HG02610 (cell line): ENCODE measurements at regions not wholly inside any gene's neighbourhood (a gene's known extent, or its start where the extent isn't known, plus 50 kb on each side); places are given as distances from the start of the nearest gene placed in this dataset.
"Not testable (repeated sequence)": the region's sequence is repeated elsewhere in the genome, so short reads cannot be mapped to it uniquely, and the experiment has no call there.

Source experiments
- ATAC-seq: cut with Tn5 transposase; IDR thresholded peaks from one replicate; pipeline ENCODE4 v1.9.1; 2021; ENCODE audit warnings: mild to moderate bottlenecking, moderate library complexity; ENCODE audit not compliant: unreplicated experiment

GRCh38 chr15:67943475-67943874 is 103.6 kb upstream of the RNU6-1 start:
- ATAC-seq: no peak

- ATAC-seq: no peak
Measured at GRCh38 chr15:67944010-67944641, 104.3 kb upstream of the RNU6-1 start.

DNA sequence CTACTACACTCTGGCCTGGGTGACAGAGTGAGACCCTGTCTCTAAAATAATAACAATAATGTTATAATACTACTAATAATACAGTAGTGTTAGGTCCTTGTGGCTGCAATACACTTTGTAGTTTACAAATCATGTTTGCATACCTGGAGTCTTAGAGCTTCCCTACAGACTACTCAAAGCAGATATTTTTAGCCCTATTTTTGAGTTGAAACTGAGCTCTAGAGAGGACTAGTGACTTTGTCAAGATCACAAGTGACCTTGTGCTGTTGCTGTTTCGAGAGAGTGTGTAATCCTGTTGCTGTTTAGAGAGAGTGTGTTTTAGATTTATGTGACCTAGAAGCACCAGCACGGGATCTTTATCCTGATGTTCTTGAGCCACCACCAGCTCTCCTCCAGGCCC is 105.3 kb upstream of the RNU6-1 start:
- no peak for ATAC-seq

DNA sequence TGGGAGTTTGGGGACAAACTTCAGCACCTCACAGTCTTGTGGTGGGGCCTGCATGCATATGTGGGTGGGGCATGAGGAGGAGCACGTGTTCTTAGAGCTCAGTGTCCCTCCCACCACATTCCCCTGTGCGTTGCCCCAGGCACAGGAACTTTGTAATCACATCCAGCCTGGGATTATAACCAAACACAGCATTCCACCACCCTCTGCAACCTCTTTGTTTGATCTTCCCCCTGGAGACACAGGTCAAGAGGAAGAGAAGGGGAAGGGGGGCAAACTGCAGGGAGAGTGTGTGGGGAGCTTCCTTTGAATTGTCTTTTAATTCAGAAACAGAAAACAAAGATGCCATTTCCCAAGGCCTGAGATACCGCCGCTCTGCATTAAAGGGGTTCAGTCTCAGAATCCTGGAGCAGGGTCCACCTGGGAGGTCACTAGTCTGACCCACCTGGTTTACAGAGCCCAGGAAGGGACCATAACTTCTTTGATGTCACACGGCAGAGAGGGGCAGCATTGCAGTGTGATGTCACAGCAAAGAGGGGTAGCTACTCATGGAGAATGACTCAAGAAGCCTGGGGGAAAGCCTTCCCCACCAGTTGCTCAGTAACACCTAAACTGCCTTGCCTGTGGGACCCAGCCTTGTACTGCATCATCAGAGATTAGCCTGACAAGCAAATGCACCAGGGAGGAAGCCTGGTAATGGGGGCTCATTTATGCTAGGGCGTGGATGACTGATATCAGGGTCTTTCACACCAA is 106.3 kb upstream of the RNU6-1 start:
- no peak for ATAC-seq

DNA sequence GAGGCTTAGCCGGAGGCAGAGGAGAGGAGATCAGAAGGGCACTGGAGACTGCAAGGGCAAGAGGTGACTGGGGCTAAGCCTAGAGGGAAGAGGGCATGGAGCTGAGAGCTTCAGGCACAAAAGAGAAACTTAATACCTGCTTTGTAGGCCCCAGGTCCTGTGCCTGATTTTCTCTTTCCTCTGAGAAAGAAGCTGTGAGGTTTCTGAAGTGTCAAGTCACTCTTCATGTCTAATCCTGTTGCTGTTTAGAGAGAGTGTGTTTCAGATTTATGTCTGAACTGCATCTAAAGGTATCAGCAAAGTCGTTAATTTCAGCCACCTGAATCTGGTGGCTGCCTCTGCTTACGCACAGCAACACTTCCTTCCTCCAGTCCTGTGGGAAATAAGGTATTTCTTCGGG is 106.9 kb upstream of the RNU6-1 start:
- ATAC-seq: no peak

DNA sequence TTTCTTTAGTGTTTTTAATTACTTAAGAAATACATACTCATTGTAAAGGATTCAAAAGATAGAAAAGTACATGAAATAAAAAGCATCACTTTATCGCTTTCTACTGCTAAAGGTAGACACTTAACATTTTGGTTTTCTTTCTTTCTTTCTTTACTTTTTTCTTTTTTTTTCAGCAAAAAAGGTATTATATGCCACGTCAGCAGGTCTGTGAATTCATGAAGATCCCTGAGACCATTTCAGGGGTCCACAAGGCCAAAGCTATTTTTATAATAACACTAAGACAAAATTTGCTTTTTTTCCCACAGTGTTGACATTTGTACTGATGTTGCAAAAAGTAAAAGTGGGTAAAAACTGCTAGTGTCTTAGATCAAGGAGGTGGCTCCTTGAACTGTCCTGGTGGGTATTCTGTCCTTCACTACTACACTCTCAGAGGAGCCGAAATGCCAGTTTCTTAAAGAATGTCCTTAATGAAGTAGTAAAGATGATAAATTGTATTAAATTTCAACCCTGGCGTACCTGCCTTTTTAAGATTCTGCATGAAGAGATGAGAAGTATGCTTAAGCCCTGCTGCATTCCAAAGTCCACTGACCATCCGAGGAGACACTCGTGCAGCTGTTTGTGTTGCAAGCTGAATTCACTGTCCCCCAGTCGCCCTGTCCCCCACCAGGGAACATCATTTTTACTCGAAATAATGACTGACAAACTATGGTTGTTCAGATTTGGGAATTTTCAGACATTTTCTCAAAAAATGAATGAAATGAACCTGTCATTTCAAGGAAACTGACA is 106.7 kb upstream of the PIAS1 start:
- no peak for ATAC-seq

GRCh38 chr15:67948215-67948614 is 105.9 kb upstream of the PIAS1 start:
- no peak for ATAC-seq

- not testable (repeated sequence) for ATAC-seq
Measured at GRCh38 chr15:67951187-67951586, 102.9 kb upstream of the PIAS1 start.

GRCh38 chr15:67953299-67953698 is 100.8 kb upstream of the PIAS1 start:
- no peak for ATAC-seq

- no peak for ATAC-seq
Measured at GRCh38 chr15:67955252-67955651, 98.9 kb upstream of the PIAS1 start.

DNA sequence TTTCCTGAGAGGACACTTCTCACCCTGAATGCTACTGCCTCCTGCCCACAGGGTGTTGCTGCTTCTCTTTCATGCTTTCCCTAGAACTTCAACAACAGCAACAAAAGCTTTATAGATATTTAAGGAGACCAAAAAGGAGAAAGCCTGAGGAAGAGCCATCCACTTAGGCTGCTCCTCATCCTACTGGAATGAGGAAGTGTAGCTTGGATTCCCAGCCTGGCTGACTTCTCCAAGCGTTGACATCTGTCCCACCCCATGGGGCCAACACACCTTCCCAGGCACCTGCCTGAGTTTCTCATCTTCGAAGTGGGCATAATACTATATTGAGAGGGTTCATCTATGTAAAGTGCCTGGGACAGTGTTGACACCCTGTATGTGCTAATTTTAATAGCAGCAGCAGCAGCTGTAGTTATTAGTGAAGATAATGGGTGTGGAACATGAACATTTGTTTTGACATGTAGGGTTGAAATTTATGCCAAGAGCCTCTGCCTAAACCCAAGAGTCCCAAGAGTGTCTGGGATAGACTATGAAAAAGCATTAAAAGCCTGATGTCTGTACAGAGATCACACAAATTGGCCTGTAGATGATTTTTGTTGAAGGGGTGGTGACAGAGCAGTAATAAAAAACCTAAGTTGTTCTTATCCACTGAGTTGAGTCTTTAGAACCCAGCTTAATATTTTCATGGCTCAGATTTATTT is 96.5 kb upstream of the PIAS1 start:
- ATAC-seq: no peak

DNA sequence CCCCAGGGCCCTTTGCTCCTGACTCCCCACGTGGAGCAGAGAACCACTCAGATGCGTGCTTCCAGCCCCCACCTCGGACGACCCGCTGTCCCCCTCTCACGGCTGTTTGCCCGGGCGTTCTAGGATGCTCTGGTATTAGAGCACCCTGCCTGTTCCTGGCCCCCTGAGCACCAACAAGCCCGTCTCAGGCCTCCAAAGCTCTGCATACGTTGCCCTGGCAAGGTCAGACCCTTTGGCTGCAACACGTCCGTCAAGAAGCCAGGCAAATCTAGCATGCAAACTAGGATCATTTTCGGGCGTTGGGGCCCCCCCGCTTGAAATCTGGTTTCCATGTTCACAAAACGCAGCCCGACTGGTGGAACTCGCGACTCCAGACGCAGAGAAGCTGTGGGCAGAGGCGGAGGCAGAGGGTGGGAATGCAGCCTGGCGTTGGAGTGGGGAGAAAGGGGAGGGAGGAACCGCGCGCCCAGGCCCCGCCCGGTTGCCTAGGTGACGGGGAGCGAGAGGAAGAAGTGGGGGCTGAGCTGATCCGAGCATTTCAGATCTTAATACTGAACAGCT is 86.2 kb upstream of the PIAS1 start:
- peak; percentile 62 for ATAC-seq

- no peak for ATAC-seq
Measured at GRCh38 chr15:67968564-67968963, 85.6 kb upstream of the PIAS1 start.

- ATAC-seq: no peak
Measured at GRCh38 chr15:67968966-67969365, 85.1 kb upstream of the PIAS1 start.

DNA sequence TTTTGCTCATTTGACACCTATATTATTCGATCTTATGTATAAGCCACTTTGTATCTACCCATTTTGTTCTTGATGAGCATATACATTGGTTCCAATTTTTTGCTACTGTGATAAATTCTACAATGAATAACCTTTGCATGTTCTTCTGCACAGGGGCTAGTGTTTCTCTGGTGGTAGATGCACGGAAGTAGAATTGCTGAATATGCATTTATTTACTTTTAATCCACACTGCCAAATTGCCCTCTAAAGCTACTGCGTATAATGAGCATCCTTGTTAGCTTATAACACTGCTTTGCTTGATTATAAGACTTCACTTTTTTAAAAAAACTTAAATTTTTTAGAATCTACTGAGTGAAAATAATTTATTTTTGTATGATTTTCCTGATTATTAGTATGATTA is 84.2 kb upstream of the PIAS1 start:
- ATAC-seq: no peak

- no peak for ATAC-seq
Measured at GRCh38 chr15:67972377-67972776, 81.7 kb upstream of the PIAS1 start.

GRCh38 chr15:67973846-67974245 is 80.3 kb upstream of the PIAS1 start:
- no peak for ATAC-seq

DNA sequence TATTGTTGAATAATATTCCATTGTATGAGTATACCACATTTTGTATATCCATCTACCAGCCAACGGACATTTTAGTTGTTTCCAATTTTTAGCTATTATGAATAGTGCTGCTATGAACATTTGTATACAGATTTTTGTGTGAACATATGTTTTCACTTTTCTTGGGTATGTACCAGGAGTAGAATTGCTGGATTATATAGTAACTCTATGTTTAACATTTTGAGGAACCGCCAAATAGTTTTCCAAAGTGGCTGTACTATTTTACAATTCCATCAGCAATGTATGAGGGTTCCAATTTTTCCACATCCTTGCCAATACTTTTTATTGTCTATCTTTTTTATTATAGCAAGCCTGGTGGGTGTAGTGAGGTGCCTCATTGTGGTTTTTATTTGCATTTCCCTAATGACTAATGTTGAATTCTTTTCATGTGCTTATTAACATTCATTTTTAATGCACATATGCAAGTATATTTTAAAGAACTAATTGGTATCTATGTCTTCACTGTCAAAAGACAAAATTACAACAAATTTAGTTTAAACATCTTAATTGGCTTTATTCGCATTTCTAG is 77.5 kb upstream of the PIAS1 start:
- no peak for ATAC-seq

DNA sequence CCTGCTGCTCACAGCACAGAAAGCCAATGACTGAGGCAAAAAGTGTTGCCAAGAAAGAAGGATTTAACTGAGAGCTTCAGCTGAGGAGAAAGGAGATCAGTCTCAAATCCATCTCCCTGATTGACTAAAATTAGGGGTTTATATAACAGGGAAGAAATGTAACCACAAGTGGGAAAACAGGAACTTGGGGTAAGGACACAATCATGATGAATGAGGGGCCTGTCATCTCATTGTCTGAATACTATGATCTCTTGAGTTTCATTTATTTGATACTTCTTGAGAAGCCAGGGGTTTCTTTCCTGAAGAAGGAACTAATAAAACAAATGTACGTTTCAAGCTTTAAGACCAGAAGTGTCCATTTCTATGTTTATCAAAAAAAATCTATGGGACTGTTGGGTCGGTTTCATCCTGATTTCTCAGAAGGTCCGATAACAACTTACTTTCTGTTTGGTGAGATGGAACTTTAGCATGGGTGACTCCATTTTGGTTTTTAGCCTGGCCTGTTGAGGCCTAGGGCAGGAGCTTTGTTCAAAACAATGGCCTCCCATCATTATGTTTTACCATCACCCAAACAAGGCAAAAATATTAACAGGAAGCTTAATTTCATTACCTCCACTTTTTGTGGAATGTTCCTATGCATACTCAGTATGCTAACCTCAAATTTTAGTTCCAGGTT is 76.6 kb upstream of the PIAS1 start:
- no peak for ATAC-seq

DNA sequence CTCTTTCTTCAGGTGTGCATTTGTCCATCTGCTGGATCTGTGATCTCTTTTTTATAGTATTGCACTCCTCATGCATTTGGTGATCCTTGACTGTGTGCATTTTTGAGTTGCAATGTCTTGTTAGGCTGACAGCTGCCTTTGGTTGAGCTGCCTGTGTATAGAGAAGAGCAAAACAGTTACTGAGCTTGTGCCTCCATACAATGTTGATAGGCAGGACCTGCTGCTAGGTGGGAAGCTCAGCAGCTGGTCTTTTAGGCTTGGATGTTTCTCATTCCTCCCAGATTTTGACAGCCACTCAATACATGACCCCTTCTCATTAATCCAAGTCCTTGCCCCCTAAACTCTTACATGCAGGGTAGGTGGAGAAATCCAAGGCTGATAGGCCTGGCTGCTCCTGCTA is 74.8 kb upstream of the PIAS1 start:
- no peak for ATAC-seq
